ENCODE measurements at regions not wholly inside any gene's neighbourhood (a gene's known extent, or its start where the extent isn't known, plus 50 kb on each side); places are given as distances from the start of the nearest gene placed in this dataset.

DNA sequence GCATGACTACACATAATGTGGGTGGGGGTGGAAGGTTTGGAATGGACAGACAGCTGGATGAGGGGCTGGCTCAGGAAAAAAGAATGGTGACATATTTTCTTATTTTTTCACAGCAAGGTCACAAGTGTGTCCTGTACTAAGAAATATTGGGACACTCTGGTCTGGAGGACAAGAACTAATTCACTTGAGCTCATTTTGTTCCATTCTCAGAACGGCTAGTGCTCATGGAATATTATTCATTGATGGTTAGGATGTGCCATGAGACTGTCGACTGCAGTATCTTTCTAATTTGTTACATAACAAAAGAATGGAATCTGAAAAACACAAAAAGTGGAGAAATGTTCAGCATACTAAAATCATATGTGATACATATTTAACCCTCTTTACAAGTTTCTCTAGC is 149.5 kb downstream of the BMP4 start:
- no peak for DNase-seq

DNA sequence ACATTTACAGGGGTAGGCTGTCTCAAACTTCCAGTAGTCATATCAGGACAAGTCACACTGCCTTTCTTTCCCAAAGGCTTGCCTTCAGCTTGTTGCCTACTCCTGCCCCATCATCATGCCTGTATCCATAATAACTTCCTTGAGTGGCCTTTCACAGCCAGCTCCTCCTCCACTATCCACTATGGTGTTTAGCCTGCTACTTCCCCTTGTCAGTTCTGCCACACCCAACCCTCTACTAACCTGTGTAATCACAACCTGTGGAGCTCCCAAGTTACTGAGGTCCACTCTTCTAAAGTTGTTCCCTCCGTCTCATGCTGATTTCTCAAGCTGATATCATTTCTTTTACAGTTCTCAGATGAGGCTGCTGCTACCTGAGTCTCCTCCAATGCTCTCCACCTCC is 159.9 kb downstream of the BMP4 start:
- no peak for DNase-seq

GRCh38 chr14:53793790-53794505 is 162.7 kb downstream of the BMP4 start:
- no peak for DNase-seq

DNA sequence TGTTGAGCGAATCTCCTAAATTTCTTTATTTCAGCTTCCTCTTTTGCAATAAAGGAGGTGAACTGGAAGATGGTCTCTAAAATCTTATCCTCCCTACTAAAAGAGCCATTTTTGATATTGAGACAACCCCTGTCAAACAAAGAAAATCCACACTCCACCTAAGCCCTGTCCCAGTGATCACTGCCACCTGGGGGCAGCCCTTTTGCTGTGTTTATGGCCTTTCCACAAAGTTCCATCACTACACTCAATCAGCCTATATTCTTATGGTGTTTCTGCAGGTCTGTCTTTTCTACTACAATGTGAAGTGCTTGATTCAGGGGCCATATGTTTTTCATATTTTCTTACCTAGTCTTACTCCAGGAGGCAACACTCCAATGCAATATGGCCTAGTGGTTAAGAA is 163.7 kb downstream of the BMP4 start:
- no peak for DNase-seq

GRCh38 chr14:53790731-53791500 is 165.7 kb downstream of the BMP4 start:
- no peak for DNase-seq

GRCh38 chr14:53788566-53788965 is 168.1 kb downstream of the BMP4 start:
- DNase-seq = no peak

GRCh38 chr14:53786045-53786444 is 170.6 kb downstream of the BMP4 start:
- DNase-seq = no peak

DNA sequence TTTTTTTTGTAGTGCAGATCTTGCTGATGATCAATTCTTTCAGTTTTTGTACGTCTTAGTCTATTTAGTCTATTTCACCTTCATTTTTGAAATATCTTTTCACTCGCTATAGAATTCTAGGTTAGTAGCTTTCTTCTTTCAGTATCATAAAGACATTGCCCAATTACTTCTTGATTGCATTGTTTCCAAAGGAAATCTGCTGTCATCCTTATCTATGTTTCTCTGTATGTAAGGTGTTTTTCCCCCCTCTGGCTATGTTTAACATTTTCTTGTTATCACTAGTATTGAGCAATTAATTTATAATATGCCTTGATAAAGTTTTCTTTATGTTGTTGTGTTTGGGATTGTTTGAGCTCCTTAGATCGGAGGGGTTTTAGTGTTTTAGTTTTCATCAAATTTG is 171.9 kb downstream of the BMP4 start:
- no peak for DNase-seq

DNA sequence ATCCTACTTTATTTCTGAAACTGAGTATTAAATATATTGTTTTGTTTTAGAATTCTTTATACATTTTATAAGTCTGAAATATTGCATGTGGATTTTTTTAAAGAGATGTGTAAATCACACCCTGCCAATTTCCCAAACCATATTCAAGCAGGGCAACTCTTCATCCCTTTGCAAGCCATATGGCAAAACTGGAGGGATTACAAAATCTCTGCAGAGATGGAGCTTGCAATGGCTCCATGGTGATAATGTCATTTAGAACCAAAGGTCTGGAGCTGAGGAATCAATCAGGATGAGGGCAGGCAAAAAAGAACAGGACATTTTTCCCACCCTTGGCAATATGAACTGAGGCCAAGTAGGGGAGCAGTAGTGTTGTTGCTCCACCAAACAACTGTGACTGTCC is 173.4 kb downstream of the BMP4 start:
- DNase-seq = no peak

GRCh38 chr14:53780051-53780555 is 176.5 kb downstream of the BMP4 start:
- DNase-seq = no peak

GRCh38 chr14:53779301-53779700 is 177.3 kb downstream of the BMP4 start:
- no peak for DNase-seq

- DNase-seq = no peak
These were observed 178.4 kb downstream of the BMP4 start for GRCh38 chr14:53778263-53778662.

DNA sequence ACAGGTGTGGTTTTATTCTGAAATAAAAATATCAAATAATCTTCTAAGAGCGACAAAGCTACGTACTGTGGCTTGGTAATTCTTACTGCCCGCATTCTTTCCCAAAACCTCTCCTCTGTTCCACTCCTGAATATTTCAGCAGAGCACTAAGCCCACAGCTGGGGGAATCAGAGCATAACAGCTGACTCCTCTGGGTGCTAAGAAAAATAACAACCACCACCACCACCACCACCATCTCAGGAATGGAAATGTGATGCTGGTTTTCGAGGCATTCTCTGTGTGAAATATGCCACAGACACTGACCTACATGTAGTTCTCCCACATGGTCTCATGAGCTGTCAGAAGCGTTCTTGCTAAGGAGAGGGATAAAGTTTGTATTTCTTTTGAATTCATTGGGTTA is 183.7 kb downstream of the BMP4 start:
- no peak for DNase-seq

DNA sequence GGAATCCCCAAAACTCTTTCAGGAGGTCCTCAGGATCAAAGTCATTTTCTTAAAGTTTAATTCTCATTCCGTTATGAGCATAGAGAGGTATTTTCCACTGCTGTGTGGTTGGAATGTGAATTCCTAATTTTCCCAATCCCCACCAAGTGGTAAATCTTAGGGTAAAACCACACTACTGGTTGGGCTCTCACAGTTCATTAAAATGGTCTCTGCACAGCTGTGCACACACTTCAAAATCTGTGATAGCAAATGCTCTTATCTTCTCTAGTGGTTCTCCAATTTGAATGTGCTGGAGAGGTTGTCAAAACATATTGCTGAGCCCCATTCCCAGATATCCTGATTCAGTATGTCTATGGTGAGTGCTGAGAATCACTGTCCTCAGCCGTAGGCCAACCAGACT is 189.1 kb downstream of the BMP4 start:
- DNase-seq = no peak

DNA sequence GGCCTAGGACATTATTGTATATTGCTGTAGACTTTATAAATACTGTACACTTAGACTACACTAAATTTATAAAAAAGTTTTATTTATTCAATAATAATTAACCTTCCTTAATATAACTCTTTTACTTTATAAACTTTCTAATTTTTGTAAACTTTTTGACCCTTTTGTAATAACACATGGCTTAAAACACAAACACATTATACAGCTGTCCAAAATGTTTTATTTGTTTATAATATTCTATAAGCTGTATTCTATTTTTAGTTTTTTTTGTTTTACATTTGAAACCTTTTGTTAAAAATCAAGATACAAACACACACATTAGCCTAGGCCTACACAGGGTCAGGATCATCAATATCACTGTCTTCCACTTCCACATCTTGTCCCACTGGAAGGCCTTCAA is 190.0 kb downstream of the BMP4 start:
- DNase-seq = no peak

GRCh38 chr14:53766106-53766505 is 190.5 kb downstream of the BMP4 start:
- no peak for DNase-seq

DNA sequence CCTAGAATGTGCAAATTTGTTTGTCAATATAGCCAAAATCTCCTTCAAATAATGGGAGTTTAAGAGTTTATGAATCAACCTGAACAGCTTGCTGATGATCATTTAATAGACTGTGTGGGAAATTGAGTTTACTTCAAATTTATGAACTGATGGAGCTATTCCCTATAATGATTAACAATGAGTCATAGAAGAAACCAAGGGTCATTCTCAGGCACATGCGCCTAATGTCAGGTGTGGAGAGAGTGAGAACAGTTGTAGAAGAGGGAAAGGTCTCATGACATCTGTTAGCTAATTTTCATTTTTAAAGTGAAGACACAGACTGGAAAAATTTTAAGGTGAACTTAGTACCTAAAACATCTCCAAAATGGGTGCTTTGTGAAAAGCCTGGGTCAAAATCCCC is 191.8 kb downstream of the BMP4 start:
- no peak for DNase-seq

DNA sequence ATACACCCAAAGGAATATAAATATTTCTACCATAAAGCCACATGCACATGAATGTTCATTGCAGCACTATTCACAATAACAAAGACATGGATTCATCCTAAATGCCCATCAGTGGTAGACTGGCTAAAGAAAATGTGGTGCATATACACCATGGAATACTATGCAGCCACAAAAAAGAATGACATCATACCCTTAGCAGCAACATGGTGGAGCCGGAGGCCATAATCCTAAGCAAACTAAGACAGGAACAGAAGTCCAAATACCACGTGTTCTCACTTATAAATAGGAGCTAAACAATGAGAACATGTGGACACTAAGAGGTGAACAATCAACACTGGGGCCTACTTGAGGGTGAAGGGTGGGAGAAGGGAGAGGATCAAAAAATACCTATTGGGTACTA is 198.5 kb downstream of the BMP4 start:
- no peak for DNase-seq

DNA sequence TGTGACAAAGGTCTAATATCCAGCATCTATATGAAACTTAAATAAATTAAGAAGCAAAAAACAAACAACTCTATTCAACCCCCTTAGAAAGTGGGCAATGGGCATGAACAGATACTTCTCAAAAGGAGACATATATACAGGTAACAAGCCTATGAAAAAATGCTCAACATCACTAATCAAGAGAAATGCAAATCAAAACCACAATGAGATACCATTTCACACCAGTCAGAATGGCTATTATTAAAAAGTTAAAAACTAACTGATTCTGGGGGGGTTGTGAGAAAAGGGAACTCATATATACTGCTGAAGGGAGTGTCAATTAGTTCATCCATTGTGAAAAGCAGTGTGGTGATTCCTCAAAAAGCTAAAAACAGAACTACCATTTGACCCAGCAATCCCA is 198.9 kb downstream of the BMP4 start:
- DNase-seq = no peak

DNA sequence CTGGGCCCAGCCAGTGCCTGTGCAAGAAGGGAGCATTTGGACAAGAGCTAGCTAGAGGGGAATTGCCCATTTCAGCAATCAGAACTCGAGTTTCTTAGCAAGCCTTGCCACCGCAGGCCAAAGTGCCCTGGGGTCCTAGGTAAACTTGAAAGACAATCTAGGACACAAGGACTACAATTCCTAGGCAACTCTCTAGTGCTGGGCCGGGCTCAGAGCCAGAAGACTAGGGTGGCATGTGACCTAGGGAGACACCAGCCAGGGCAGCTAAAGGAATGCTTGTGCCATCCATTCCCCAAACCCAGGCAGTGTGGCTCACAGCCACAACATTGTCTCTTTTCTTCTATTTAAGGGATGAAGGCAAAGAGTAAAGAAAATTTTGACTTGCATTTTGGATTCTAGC is 205.0 kb downstream of the BMP4 start:
- DNase-seq = no peak

GRCh38 chr14:53748691-53749090 is 207.9 kb downstream of the BMP4 start:
- DNase-seq = no peak

GRCh38 chr14:53744857-53745256 is 211.8 kb downstream of the BMP4 start:
- no peak for DNase-seq

DNA sequence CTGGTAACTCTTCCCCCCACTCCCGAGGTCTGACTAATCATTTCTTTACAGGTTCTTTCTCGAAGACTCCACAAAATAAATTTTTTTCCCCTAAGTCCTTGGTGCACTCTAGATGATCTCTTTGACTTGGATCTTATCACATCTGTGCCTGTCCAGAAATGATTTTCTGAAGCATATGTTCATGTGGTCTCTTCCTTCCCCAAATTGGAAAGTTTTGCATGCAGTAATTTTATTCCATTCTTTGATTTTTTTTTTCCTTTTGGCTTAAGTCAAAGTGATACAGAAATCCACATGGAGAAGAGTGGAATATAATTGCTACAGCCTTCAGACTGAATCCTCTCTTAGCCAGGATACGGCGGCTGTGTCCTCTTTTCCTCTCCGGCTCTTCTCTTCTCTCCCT is 213.3 kb downstream of the BMP4 start:
- DNase-seq = no peak

- no peak for DNase-seq
These were observed 214.4 kb downstream of the BMP4 start for GRCh38 chr14:53742233-53742620.

All from T1000 (cell line).